CD4-positive, alpha-beta T cell treated with Interleukin-10 for 1 hour (primary cell): ENCODE measurements at regions not wholly inside any gene's neighbourhood (a gene's known extent, or its start where the extent isn't known, plus 50 kb on each side); places are given as distances from the start of the nearest gene placed in this dataset.
"Not testable (repeated sequence)": the region's sequence is repeated elsewhere in the genome, so short reads cannot be mapped to it uniquely, and the experiment has no call there.

Experiments used
- DNase-seq: peaks from one replicate; pipeline ENCODE4 v3.0.0-alpha.2; 2020

- DNase-seq, result not testable (repeated sequence)
These were observed 846.4 kb downstream of the RPIA start for GRCh38 chr2:89537862-89538261.

- DNase-seq, result not testable (repeated sequence)
These were observed 852.6 kb downstream of the RPIA start for GRCh38 chr2:89544110-89544509.

GRCh38 chr2:89579154-89579553 is 887.7 kb downstream of the RPIA start:
- DNase-seq, result not testable (repeated sequence)

GRCh38 chr2:89582816-89583215 is 891.3 kb downstream of the RPIA start:
- not testable (repeated sequence) for DNase-seq

GRCh38 chr2:89584046-89584445 is 892.6 kb downstream of the RPIA start:
- not testable (repeated sequence) for DNase-seq

- not testable (repeated sequence) for DNase-seq
These were observed 893.5 kb downstream of the RPIA start for GRCh38 chr2:89584868-89585557.

GRCh38 chr2:89585558-89585920 is 894.1 kb downstream of the RPIA start:
- DNase-seq, result peak; percentile 20

GRCh38 chr2:89599843-89600242 is 908.4 kb downstream of the RPIA start:
- not testable (repeated sequence) for DNase-seq

- not testable (repeated sequence) for DNase-seq
These were observed 915.0 kb downstream of the RPIA start for GRCh38 chr2:89606514-89606913.

- DNase-seq, result not testable (repeated sequence)
These were observed 918.9 kb downstream of the RPIA start for GRCh38 chr2:89610207-89610926.

GRCh38 chr2:89610927-89611515 is 919.5 kb downstream of the RPIA start:
- not testable (repeated sequence) for DNase-seq

- DNase-seq, result not testable (repeated sequence)
These were observed 920.2 kb downstream of the RPIA start for GRCh38 chr2:89611710-89612109.

- not testable (repeated sequence) for DNase-seq
These were observed 957.8 kb downstream of the RPIA start for GRCh38 chr2:89649268-89649667.

- not testable (repeated sequence) for DNase-seq
These were observed 987.8 kb downstream of the RPIA start for GRCh38 chr2:89679254-89679653.
